ENCODE measurements at regions not wholly inside any gene's neighbourhood (a gene's known extent, or its start where the extent isn't known, plus 50 kb on each side); places are given as distances from the start of the nearest gene placed in this dataset.

- Mint-ChIP-seq H3K9me3 (peaks cover 14% of the 10 kb centered on the region), H3K27me3 (no peaks in the 10 kb centered on the region), H3K36me3 (ENCODE audit: low read depth) (peaks cover 11% of the 10 kb centered on the region), H3K27ac (no peak overlapping the region), H3K4me1 (ENCODE audit: low read depth) (no peaks in the 10 kb centered on the region), H3K4me3 (no peak overlapping the region)
- ATAC-seq (ENCODE audit: poor library complexity) (no peak), DNase-seq (no peak)
- H3K27ac ChIP-seq (ENCODE audit: low read depth in 1 of 2, low read length in 2 of 2): no peak overlapping the region
- H3K27me3 ChIP-seq (ENCODE audit: control insufficient read depth in 1 of 2, insufficient read depth in 2 of 2, low read length in 2 of 2): no peaks in the 10 kb centered on the region
- peaks cover 11 to 19% of the 10 kb centered on the region in 2 experiments for H3K9me3 ChIP-seq (ENCODE audit: control insufficient read depth in 1 of 2, insufficient read depth in 1 of 2, low read length in 2 of 2)
- no peak overlapping the region for H3K4me3 ChIP-seq (ENCODE audit: low read length)
- no peaks in the 10 kb centered on the region for H3K36me3 ChIP-seq (ENCODE audit: insufficient read depth, low read length)
- POLR2A ChIA-PET: no interaction called here
- intact Hi-C loops (cut with DNase I, micrococcal nuclease): no loop called here
- no peak for TF ChIP-seq CTCF (IDR thresholded peaks at IDR 0.05)
- CTCF ChIA-PET: no interaction called here
- no peaks in the 10 kb centered on the region for H3K4me1 ChIP-seq (ENCODE audit: insufficient read depth, low read length)
Measured at GRCh38 chr2:61677306-61677705, 139.2 kb upstream of the XPO1 start.

GRCh38 chr2:61675204-61675603 lies 137.0 kb upstream of the XPO1 start:
- POLR2A ChIA-PET: no interaction called here

GRCh38 chr2:61671561-61672315 lies 133.6 kb upstream of the XPO1 start:
- intact Hi-C loops (cut with DNase I, micrococcal nuclease): no loop called here
- ChIA-PET CTCF (no interaction called here), POLR2A (interaction anchor here (1.0 kb wide), 1 partner anchor 92 kb away, joined by 3 read pairs; no protein-coding TSS in a partner anchor)

More at GRCh38 chr2:61675204-61675603, 137.0 kb upstream of the XPO1 start:
- peaks cover 17% of the 10 kb centered on the region for H3K4me1 Mint-ChIP-seq (ENCODE audit: low read depth)
- no peak overlapping the region for H3K27ac ChIP-seq (ENCODE audit: low read depth in 1 of 2, low read length in 2 of 2)
- H3K4me3 ChIP-seq (ENCODE audit: low read length): no peak overlapping the region
- ATAC-seq (ENCODE audit: poor library complexity) (no peak), DNase-seq (no peak)
- TF ChIP-seq CTCF (IDR thresholded peaks at IDR 0.05): no peak
- H3K27me3 Mint-ChIP-seq: no peaks in the 10 kb centered on the region
- peaks cover 2% of the 10 kb centered on the region for H3K4me1 ChIP-seq (ENCODE audit: insufficient read depth, low read length)
- H3K9me3 Mint-ChIP-seq: peaks cover 14% of the 10 kb centered on the region
- CTCF ChIA-PET: no interaction called here
- H3K36me3 ChIP-seq (ENCODE audit: insufficient read depth, low read length): no peaks in the 10 kb centered on the region
- no peak overlapping the region for H3K27ac Mint-ChIP-seq
- peaks cover 11 to 19% of the 10 kb centered on the region in 2 experiments for H3K9me3 ChIP-seq (ENCODE audit: control insufficient read depth in 1 of 2, insufficient read depth in 1 of 2, low read length in 2 of 2)
- H3K36me3 Mint-ChIP-seq (ENCODE audit: low read depth): peaks cover 11% of the 10 kb centered on the region
- H3K4me3 Mint-ChIP-seq: no peak overlapping the region
- no peaks in the 10 kb centered on the region for H3K27me3 ChIP-seq (ENCODE audit: control insufficient read depth in 1 of 2, insufficient read depth in 2 of 2, low read length in 2 of 2)
- intact Hi-C loops (cut with DNase I, micrococcal nuclease): no loop called here

More at GRCh38 chr2:61671561-61672315, 133.6 kb upstream of the XPO1 start:
- H3K4me1 Mint-ChIP-seq (ENCODE audit: low read depth): peaks cover 17% of the 10 kb centered on the region
- H3K27ac Mint-ChIP-seq: peak overlapping the region; percentile 73
- ATAC-seq (ENCODE audit: poor library complexity) (no peak), DNase-seq (no peak)
- H3K27me3 ChIP-seq (ENCODE audit: control insufficient read depth in 1 of 2, insufficient read depth in 2 of 2, low read length in 2 of 2): no peaks in the 10 kb centered on the region
- peak overlapping the region in 1 of 2 donors; percentile 53 for H3K27ac ChIP-seq (ENCODE audit: low read depth in 1 of 2, low read length in 2 of 2)
- peaks cover 8 to 19% of the 10 kb centered on the region in 2 experiments for H3K9me3 ChIP-seq (ENCODE audit: control insufficient read depth in 1 of 2, insufficient read depth in 1 of 2, low read length in 2 of 2)
- H3K4me3 ChIP-seq (ENCODE audit: low read length): no peak overlapping the region
- no peaks in the 10 kb centered on the region for H3K27me3 Mint-ChIP-seq
- H3K4me3 Mint-ChIP-seq: no peak overlapping the region
- H3K4me1 ChIP-seq (ENCODE audit: insufficient read depth, low read length): peaks cover 3% of the 10 kb centered on the region
- no peaks in the 10 kb centered on the region for H3K36me3 ChIP-seq (ENCODE audit: insufficient read depth, low read length)
- peaks cover 11% of the 10 kb centered on the region for H3K36me3 Mint-ChIP-seq (ENCODE audit: low read depth)
- peaks cover 14% of the 10 kb centered on the region for H3K9me3 Mint-ChIP-seq
- TF ChIP-seq CTCF (IDR thresholded peaks at IDR 0.05): no peak
